CD8-positive, alpha-beta memory T cell (primary cell): ENCODE measurements at regions not wholly inside any gene's neighbourhood (a gene's known extent, or its start where the extent isn't known, plus 50 kb on each side); places are given as distances from the start of the nearest gene placed in this dataset.
"Not testable (repeated sequence)": the region's sequence is repeated elsewhere in the genome, so short reads cannot be mapped to it uniquely, and the experiment has no call there.

Experiments
- CTCF ChIA-PET: fragments of 350-600 bp; sonication (Branson Sonifier 250); formaldehyde crosslinking; loops from one replicate; lab custom pipeline; 2021; ENCODE audit warnings: antibody characterized with exemption; lab: Charles Lee
- POLR2A ChIA-PET: fragments of 350-600 bp; sonication (Branson Sonifier 250); formaldehyde crosslinking; loops from one replicate; lab custom pipeline; 2021; ENCODE audit warnings: antibody characterized with exemption; lab: Charles Lee
- DNase-seq, 5 donors: peaks; one replicate each; pipeline versions ENCODE4 v3.0.0 to v3.0.0-alpha.2; 2020 to 2022; ENCODE audit warnings: mixed read lengths in 1 of 5
- H3K27ac ChIP-seq: one replicate; pipeline ENCODE4 v1.7.0; 2013; ENCODE audit warnings: low read depth, mild to moderate bottlenecking, low read length, moderate library complexity
- H3K27me3 ChIP-seq: 2 replicates; pipeline ENCODE4 v1.7.0; 2013; ENCODE audit warnings: low read length, mild to moderate bottlenecking; ENCODE audit not compliant: insufficient read depth, poor library complexity, severe bottlenecking
- H3K36me3 ChIP-seq: 2 replicates; pipeline ENCODE4 v1.7.0; 2013; ENCODE audit warnings: mild to moderate bottlenecking, low read length, moderate library complexity; ENCODE audit not compliant: insufficient read depth
- H3K4me1 ChIP-seq: 2 replicates; pipeline ENCODE4 v1.7.0; 2013; ENCODE audit warnings: mild to moderate bottlenecking, low read length, moderate library complexity; ENCODE audit not compliant: insufficient read depth
- H3K4me3 ChIP-seq: 2 replicates; pipeline ENCODE4 v1.7.0; 2013; ENCODE audit warnings: mild to moderate bottlenecking, low read length
- H3K9me3 ChIP-seq: 2 replicates; pipeline ENCODE4 v1.7.0; 2013; ENCODE audit warnings: mild to moderate bottlenecking, low read length
- H3K27ac Mint-ChIP-seq, 8 donors: one replicate each; pipeline ENCODE4 v1.8.0; 2020 to 2021; ENCODE audit warnings: mixed read lengths in 8 of 8, mild to moderate bottlenecking in 6 of 8, inconsistent platforms in 3 of 8, moderate library complexity in 3 of 8
- H3K27me3 Mint-ChIP-seq, 2 donors: one replicate each; pipeline ENCODE4 v1.8.0; 2020 to 2021; ENCODE audit warnings: mixed read lengths in 2 of 2, mild to moderate bottlenecking in 1 of 2, moderate library complexity in 1 of 2
- H3K36me3 Mint-ChIP-seq, 3 donors: one replicate each; pipeline ENCODE4 v1.8.0; 2020 to 2021; ENCODE audit warnings: mixed read lengths in 3 of 3, inconsistent platforms in 1 of 3, mild to moderate bottlenecking in 1 of 3
- H3K4me1 Mint-ChIP-seq, 3 donors: one replicate each; pipeline ENCODE4 v1.8.0; 2020 to 2021; ENCODE audit warnings: mixed read lengths in 3 of 3, inconsistent platforms in 1 of 3, mild to moderate bottlenecking in 1 of 3
- H3K4me3 Mint-ChIP-seq, 7 donors: one replicate each; pipeline ENCODE4 v1.8.0; 2020 to 2021; ENCODE audit warnings: mixed read lengths in 7 of 7, mild to moderate bottlenecking in 6 of 7, moderate library complexity in 4 of 7, inconsistent platforms in 2 of 7
- H3K9me3 Mint-ChIP-seq, 5 donors: one replicate each; pipeline ENCODE4 v1.8.0; 2020 to 2022; ENCODE audit warnings: mixed read lengths in 5 of 5, mild to moderate bottlenecking in 3 of 5, moderate library complexity in 2 of 5, inconsistent platforms in 1 of 5

GRCh38 chr11:19617696-19618523, 94.7 kb upstream of the NAV2 start:
- CTCF ChIA-PET, result no interaction called here

DNA sequence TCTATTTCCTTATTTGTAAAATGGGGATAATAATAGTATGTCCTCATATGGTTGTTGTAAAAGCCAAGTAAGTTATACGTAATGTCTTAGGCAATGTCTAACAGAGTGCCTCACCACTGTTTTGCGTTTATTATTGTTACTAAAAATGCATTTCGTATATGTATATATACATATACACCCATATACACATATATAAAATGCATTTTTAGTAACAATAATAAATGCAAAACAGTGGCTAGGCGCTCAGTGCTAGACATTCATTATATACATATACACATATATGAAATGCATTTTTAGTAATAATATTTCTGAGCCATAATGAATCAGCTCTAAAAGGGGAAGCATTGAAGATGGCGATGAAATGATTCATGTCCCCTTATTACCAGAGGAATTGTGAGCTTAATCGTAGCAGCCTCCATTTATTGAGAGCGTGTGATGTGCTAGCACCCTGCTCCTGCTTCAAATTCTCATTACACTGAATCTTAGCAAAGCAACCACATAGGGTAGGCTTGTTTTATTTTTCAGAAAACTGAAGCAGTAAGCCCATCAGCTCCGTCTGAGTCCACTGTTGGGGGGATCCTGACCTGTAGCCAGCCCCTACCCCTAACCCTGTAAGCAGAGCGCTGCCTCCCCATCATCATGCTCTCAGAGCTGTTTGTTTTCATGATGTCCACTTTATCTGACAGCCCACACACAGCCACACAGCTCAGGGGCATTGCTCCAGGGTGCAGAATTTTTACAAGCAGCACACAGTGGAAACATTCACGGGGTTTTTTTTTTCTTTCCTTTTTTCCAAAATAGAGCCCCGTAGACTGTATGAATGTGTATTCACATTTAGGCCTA, 97.1 kb upstream of the NAV2 start:
- no peaks in the 10 kb centered on the region for H3K36me3 ChIP-seq
- no peak overlapping the region for H3K4me3 Mint-ChIP-seq
- no peaks in the 10 kb centered on the region for H3K9me3 ChIP-seq
- H3K27me3 ChIP-seq, result no peaks in the 10 kb centered on the region
- H3K4me3 ChIP-seq, result no peak overlapping the region
- H3K4me1 Mint-ChIP-seq, result no peaks in the 10 kb centered on the region
- peaks cover 0 to 7% (median 5%) of the 10 kb centered on the region in 5 donors for H3K9me3 Mint-ChIP-seq
- peaks cover 8 to 10% of the 10 kb centered on the region in 2 donors for H3K27me3 Mint-ChIP-seq
- no peaks in the 10 kb centered on the region for H3K4me1 ChIP-seq
- H3K27ac ChIP-seq, result no peak overlapping the region
- POLR2A ChIA-PET, result no interaction called here
- DNase-seq, result no peak
- CTCF ChIA-PET, result no interaction called here
- H3K27ac Mint-ChIP-seq, result no peak overlapping the region
- H3K36me3 Mint-ChIP-seq, result peaks cover 0 to under 1% (median 0%) of the 10 kb centered on the region in 3 donors

More at GRCh38 chr11:19617696-19618523, 94.7 kb upstream of the NAV2 start:
- Mint-ChIP-seq H3K4me3 (no peak overlapping the region), H3K36me3 (no peaks in the 10 kb centered on the region), H3K4me1 (no peaks in the 10 kb centered on the region), H3K27ac (no peak overlapping the region), H3K27me3 (peaks cover 5 to 8% of the 10 kb centered on the region in 2 donors), H3K9me3 (no peaks in the 10 kb centered on the region)
- H3K27ac ChIP-seq, result no peak overlapping the region
- no peaks in the 10 kb centered on the region for H3K4me1 ChIP-seq
- no peaks in the 10 kb centered on the region for H3K36me3 ChIP-seq
- POLR2A ChIA-PET, result no interaction called here
- H3K9me3 ChIP-seq, result no peaks in the 10 kb centered on the region
- no peaks in the 10 kb centered on the region for H3K27me3 ChIP-seq
- DNase-seq, result no peak
- no peak overlapping the region for H3K4me3 ChIP-seq

DNA sequence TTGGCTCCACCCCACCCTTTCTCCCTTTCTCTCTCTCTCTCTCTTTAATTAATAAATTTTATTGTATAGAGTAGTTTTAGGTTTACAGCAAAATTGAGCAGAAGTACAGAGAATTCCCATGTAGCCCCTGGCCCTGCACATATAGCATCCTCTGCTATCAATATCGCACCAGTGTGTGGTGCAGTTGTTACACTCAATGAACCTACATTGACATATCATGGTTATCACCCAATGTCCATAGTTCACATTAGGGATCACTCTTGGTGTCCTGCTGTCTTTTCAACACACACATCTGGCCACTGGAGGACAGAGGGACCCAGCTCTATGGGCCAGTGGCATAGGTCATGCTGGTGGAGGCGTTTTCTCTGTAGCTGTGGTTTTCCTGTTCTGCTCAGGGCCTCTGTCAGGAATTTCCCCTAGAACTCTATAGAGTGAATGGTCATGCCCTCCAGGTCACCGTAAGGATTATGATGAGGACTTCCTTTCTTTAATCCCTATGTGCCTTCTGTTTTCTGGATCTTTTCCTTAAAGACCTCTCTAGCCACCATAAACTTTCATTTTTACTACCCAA, 98.2 kb upstream of the NAV2 start:
- POLR2A ChIA-PET, result no interaction called here
- Mint-ChIP-seq H3K27me3 (peaks cover 8 to 10% of the 10 kb centered on the region in 2 donors), H3K4me3 (no peak overlapping the region), H3K9me3 (peaks cover 2 to 7% (median 5%) of the 10 kb centered on the region in 5 donors), H3K4me1 (no peaks in the 10 kb centered on the region), H3K27ac (no peak overlapping the region), H3K36me3 (peaks cover 0 to 3% (median 0%) of the 10 kb centered on the region in 3 donors)
- CTCF ChIA-PET, result no interaction called here
- no peak overlapping the region for H3K27ac ChIP-seq
- no peaks in the 10 kb centered on the region for H3K9me3 ChIP-seq
- H3K36me3 ChIP-seq, result no peaks in the 10 kb centered on the region
- no peaks in the 10 kb centered on the region for H3K4me1 ChIP-seq
- no peak for DNase-seq
- no peaks in the 10 kb centered on the region for H3K27me3 ChIP-seq
- no peak overlapping the region for H3K4me3 ChIP-seq

DNA sequence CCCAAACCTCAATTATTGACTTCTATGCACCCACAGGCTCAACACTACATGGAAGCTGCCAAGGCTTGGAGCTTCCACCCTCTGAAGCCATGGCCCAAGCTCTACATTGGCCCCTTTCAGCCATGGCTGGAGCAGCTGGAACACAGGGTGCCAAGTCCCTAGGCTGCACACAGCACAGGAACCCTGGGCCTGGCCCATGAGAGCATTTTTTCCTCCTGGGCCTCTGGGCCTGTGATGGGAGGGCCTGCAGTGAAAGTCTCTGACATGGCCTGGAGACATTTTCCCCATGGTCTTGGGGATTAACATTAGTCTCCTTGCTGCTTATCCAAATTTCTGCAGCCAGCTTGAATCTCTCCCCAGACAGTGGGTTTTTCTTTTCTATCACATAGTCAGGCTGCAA, 100.6 kb upstream of the NAV2 start:
- H3K9me3 Mint-ChIP-seq, POLR2A ChIA-PET, CTCF ChIA-PET, H3K27ac Mint-ChIP-seq, H3K4me3 Mint-ChIP-seq, H3K4me3 ChIP-seq, H3K4me1 Mint-ChIP-seq, DNase-seq, H3K27ac ChIP-seq, H3K36me3 Mint-ChIP-seq, H3K27me3 ChIP-seq, H3K4me1 ChIP-seq, H3K9me3 ChIP-seq, H3K36me3 ChIP-seq: not testable (repeated sequence)
- H3K27me3 Mint-ChIP-seq, result peaks cover 5 to 18% of the 10 kb centered on the region in 2 donors

DNA sequence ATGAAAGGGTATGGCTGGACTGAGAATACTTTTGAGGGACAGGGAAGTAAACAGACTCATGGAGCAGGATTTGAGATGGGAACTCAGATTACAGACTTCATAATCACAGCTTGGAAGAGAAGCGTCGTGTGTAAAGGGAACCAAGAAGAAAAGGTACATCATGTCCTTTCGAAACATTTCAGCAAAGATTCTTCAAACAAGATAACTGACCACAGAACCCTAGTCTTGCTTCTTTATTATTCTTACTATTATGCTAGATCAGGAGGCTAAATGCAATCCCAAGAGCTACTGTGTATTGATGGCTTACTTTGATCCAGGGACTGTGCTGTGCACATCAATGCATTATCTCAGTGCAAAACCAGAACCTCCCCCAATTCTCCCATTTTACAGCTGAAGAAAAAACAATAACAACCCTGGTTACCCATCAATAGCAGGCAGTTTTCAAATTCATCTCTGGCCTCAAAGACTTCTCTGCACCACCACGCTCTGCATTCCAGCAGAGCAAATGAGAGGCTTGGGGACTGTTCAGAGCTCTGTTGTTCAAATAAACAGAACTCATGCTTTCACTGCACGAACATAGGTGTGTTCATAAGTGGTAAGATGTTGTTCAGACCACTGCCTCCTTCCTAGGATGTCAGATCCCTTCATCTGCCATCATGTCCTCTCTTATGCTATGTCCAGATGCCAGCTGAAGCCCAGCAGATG, 104.8 kb upstream of the NAV2 start:
- Histone ChIP-seq H3K27me3 (no peaks in the 10 kb centered on the region), H3K36me3 (no peaks in the 10 kb centered on the region), H3K4me3 (no peak overlapping the region), H3K27ac (no peak overlapping the region), H3K9me3 (no peaks in the 10 kb centered on the region), H3K4me1 (no peaks in the 10 kb centered on the region)
- Mint-ChIP-seq H3K9me3 (peaks cover 2 to 14% (median 5%) of the 10 kb centered on the region in 5 donors), H3K4me3 (no peak overlapping the region), H3K27ac (no peak overlapping the region), H3K36me3 (peaks cover 0 to 11% (median 0%) of the 10 kb centered on the region in 3 donors), H3K27me3 (peaks cover 11 to 16% of the 10 kb centered on the region in 2 donors), H3K4me1 (no peaks in the 10 kb centered on the region)
- DNase-seq, result no peak
- ChIA-PET CTCF (interaction anchor here (1.3 kb wide), 1 partner anchor 11 kb away, joined by 3 read pairs; no protein-coding TSS in a partner anchor), POLR2A (no interaction called here)

- no peak overlapping the region for H3K27ac Mint-ChIP-seq
- no peaks in the 10 kb centered on the region for H3K4me1 ChIP-seq
- no peak for DNase-seq
- H3K9me3 Mint-ChIP-seq, result peaks cover 0 to 11% (median 0%) of the 10 kb centered on the region in 5 donors
- no peaks in the 10 kb centered on the region for H3K9me3 ChIP-seq
- H3K27me3 ChIP-seq, result no peaks in the 10 kb centered on the region
- H3K4me1 Mint-ChIP-seq, result no peaks in the 10 kb centered on the region
- no peaks in the 10 kb centered on the region for H3K36me3 ChIP-seq
- H3K27ac ChIP-seq, result no peak overlapping the region
- H3K27me3 Mint-ChIP-seq, result peaks cover 12 to 18% of the 10 kb centered on the region in 2 donors
- H3K36me3 Mint-ChIP-seq, result peaks cover 0 to 11% (median 0%) of the 10 kb centered on the region in 3 donors
- ChIA-PET POLR2A (no interaction called here), CTCF (interaction anchor here (1.3 kb wide), 1 partner anchor 11 kb away, joined by 3 read pairs; no protein-coding TSS in a partner anchor)
- H3K4me3 ChIP-seq, result no peak overlapping the region
- no peak overlapping the region for H3K4me3 Mint-ChIP-seq
Observed at GRCh38 chr11:19606856-19607655, 105.6 kb upstream of the NAV2 start.
